ENCODE measurements at regions not wholly inside any gene's neighbourhood (a gene's known extent, or its start where the extent isn't known, plus 50 kb on each side); places are given as distances from the start of the nearest gene placed in this dataset.

DNA sequence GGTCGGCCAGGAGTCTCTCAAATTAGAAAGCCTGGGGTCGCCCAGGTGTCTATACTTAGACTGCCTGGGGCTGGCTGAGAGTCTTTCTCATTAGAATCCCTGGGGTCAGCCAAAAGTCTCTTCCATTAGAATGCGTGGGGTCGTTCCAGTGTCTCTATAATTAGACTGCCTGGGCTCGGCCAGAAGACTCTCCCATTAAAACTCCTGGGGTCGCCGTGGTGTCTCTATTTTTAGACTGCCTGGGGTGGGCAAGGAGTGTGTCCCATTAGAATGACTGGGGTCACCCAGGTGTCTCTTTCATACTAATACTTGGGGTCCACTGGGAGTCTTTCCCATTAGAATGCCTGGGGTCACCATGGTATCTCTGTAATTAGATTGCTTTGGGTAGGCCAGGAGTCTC lies 2227.7 kb downstream of the TP53TG3F start:
- CTCF ChIA-PET = no interaction called here
- H3K9me3 ChIP-seq (ENCODE audit: low read length) = no peaks in the 10 kb centered on the region

DNA sequence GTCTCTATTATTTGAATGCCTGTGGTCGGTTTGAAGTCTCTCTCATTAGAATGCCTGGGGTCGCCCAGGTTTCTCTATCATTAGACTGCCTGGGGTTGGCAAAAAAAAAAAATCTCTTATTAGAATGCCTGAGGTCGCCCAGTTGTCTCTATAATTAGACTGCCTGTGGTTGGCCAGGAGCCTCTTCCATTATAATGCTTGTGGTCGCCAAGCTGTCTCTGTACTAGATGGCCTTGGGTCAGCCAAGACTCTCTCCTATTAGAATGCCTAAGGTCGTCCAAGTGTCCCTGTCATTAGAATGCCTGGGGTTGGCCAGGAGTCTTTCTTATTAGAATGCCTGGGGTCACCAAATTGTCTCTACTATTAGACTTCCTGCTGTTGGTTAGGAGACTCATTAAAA lies 2228.4 kb downstream of the TP53TG3F start:
- no peak for DNase-seq
- Histone ChIP-seq H3K4me2 (ENCODE audit: low read length) (no peak overlapping the region), H3K9ac (ENCODE audit: low read length) (no peak overlapping the region), H3K9me2 (replicated peaks; ENCODE audit: low read length) (no peaks in the 10 kb centered on the region), H3K4me3 (ENCODE audit: low read length) (no peak overlapping the region), H2AFZ (ENCODE audit: low read length) (no peak overlapping the region), H3K27me3 (ENCODE audit: low read length) (no peaks in the 10 kb centered on the region), H3K27ac (ENCODE audit: low read length) (no peak overlapping the region), H3F3A (ENCODE audit: low read length, unreplicated experiment) (no peaks in the 10 kb centered on the region), H3K9me3 (ENCODE audit: low read length) (no peaks in the 10 kb centered on the region), H4K20me1 (ENCODE audit: low read length) (no peaks in the 10 kb centered on the region), H3K36me3 (ENCODE audit: low read depth, low read length) (no peaks in the 10 kb centered on the region), H3K79me2 (ENCODE audit: low read length) (no peaks in the 10 kb centered on the region), H3K4me1 (ENCODE audit: insufficient read depth, low read length) (no peaks in the 10 kb centered on the region)
- no TSS peak for BruUV-seq (replicated peaks)
- CTCF ChIA-PET = no interaction called here
- POLR2A ChIA-PET (ENCODE audit: unreplicated experiment) = no interaction called here
- intact Hi-C loops (cut with micrococcal nuclease) = no loop called here
- no peak for ATAC-seq
- TF ChIP-seq EZH2 (IDR thresholded peaks at IDR 0.05; ENCODE audit: low read length, unreplicated experiment) (no peak), EZH2phosphoT487 (IDR thresholded peaks at IDR 0.05; ENCODE audit: borderline replicate concordance, low read length) (no peak)
- TF ChIP-seq, protein P1, sequence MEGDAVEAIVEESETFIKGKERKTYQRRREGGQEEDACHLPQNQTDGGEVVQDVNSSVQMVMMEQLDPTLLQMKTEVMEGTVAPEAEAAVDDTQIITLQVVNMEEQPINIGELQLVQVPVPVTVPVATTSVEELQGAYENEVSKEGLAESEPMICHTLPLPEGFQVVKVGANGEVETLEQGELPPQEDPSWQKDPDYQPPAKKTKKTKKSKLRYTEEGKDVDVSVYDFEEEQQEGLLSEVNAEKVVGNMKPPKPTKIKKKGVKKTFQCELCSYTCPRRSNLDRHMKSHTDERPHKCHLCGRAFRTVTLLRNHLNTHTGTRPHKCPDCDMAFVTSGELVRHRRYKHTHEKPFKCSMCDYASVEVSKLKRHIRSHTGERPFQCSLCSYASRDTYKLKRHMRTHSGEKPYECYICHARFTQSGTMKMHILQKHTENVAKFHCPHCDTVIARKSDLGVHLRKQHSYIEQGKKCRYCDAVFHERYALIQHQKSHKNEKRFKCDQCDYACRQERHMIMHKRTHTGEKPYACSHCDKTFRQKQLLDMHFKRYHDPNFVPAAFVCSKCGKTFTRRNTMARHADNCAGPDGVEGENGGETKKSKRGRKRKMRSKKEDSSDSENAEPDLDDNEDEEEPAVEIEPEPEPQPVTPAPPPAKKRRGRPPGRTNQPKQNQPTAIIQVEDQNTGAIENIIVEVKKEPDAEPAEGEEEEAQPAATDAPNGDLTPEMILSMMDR (conservative IDR thresholded peaks at IDR 0.05; ENCODE audit: low read depth, low read length) = no peak

More for the DNA sequence above, 2227.7 kb downstream of the TP53TG3F start:
- intact Hi-C loops (cut with micrococcal nuclease) = no loop called here
- no peak overlapping the region for H2AFZ ChIP-seq (ENCODE audit: low read length)
- H3K9ac ChIP-seq (ENCODE audit: low read length) = no peak overlapping the region
- POLR2A ChIA-PET (ENCODE audit: unreplicated experiment) = no interaction called here
- H3K4me2 ChIP-seq (ENCODE audit: low read length) = no peak overlapping the region
- H4K20me1 ChIP-seq (ENCODE audit: low read length) = no peaks in the 10 kb centered on the region
- no peaks in the 10 kb centered on the region for H3F3A ChIP-seq (ENCODE audit: low read length, unreplicated experiment)
- no peak overlapping the region for H3K4me3 ChIP-seq (ENCODE audit: low read length)
- H3K36me3 ChIP-seq (ENCODE audit: low read depth, low read length) = no peaks in the 10 kb centered on the region
- no peaks in the 10 kb centered on the region for H3K4me1 ChIP-seq (ENCODE audit: insufficient read depth, low read length)
- no peak overlapping the region for H3K27ac ChIP-seq (ENCODE audit: low read length)
- TF ChIP-seq, protein P1 (conservative IDR thresholded peaks at IDR 0.05; ENCODE audit: low read depth, low read length) = no peak
- TF ChIP-seq EZH2 (IDR thresholded peaks at IDR 0.05; ENCODE audit: low read length, unreplicated experiment) (no peak), EZH2phosphoT487 (IDR thresholded peaks at IDR 0.05; ENCODE audit: borderline replicate concordance, low read length) (no peak)
- DNase-seq (no peak), ATAC-seq (no peak)
- no peaks in the 10 kb centered on the region for H3K9me2 ChIP-seq (replicated peaks; ENCODE audit: low read length)
- H3K27me3 ChIP-seq (ENCODE audit: low read length) = no peaks in the 10 kb centered on the region
- H3K79me2 ChIP-seq (ENCODE audit: low read length) = no peaks in the 10 kb centered on the region
- BruUV-seq (replicated peaks) = no TSS peak

DNA sequence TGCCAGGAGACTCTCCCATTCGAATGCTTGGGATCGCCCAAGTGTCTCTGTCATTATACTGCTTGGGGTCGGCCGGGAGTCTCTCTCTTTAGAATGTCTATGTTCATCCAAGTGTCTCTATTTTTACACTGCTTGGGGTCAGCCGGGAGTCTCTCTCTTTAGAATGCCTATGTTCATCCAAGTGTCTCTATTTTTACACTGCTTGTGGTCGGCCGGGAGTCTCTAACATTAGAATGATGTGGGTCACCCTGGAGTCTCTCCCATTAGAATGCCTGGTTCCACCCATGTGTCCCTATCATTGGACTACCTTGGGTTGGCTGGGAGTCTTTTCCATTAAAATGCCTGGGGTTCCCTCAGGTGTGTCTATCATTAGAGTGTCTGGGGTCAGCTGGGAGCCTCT lies 2230.4 kb downstream of the TP53TG3F start:
- CTCF ChIA-PET = no interaction called here
- Histone ChIP-seq H3K9ac (ENCODE audit: low read length) (no peak overlapping the region), H2AFZ (ENCODE audit: low read length) (no peak overlapping the region), H3K36me3 (ENCODE audit: low read depth, low read length) (no peaks in the 10 kb centered on the region), H3K27ac (ENCODE audit: low read length) (no peak overlapping the region), H3K79me2 (ENCODE audit: low read length) (no peaks in the 10 kb centered on the region), H3K9me2 (replicated peaks; ENCODE audit: low read length) (no peaks in the 10 kb centered on the region), H3K9me3 (ENCODE audit: low read length) (no peaks in the 10 kb centered on the region), H3K4me1 (ENCODE audit: insufficient read depth, low read length) (no peaks in the 10 kb centered on the region), H3K4me3 (ENCODE audit: low read length) (no peak overlapping the region), H3K4me2 (ENCODE audit: low read length) (no peak overlapping the region), H3F3A (ENCODE audit: low read length, unreplicated experiment) (no peaks in the 10 kb centered on the region), H3K27me3 (ENCODE audit: low read length) (no peaks in the 10 kb centered on the region), H4K20me1 (ENCODE audit: low read length) (no peaks in the 10 kb centered on the region)
- intact Hi-C loops (cut with micrococcal nuclease) = no loop called here
- no peak for TF ChIP-seq EZH2phosphoT487 (IDR thresholded peaks at IDR 0.05; ENCODE audit: borderline replicate concordance, low read length)
- no peak for TF ChIP-seq EZH2 (IDR thresholded peaks at IDR 0.05; ENCODE audit: low read length, unreplicated experiment)
- TF ChIP-seq, protein P1 (conservative IDR thresholded peaks at IDR 0.05; ENCODE audit: low read depth, low read length) = no peak
- ATAC-seq (no peak), DNase-seq (no peak)
- POLR2A ChIA-PET (ENCODE audit: unreplicated experiment) = no interaction called here
- no TSS peak for BruUV-seq (replicated peaks)

All from PC-3 (cell line).